ENCODE measurements at regions not wholly inside any gene's neighbourhood (a gene's known extent, or its start where the extent isn't known, plus 50 kb on each side); places are given as distances from the start of the nearest gene placed in this dataset.

- Histone ChIP-seq H3K27me3 (no peaks in the 10 kb centered on the region), H3K4me3 (no peak overlapping the region), H3K36me3 (no peaks in the 10 kb centered on the region), H3K4me1 (no peaks in the 10 kb centered on the region), H3K27ac (no peak overlapping the region), H3K9me3 (no peaks in the 10 kb centered on the region)
- TF ChIP-seq POLR2A (IDR thresholded peaks at IDR 0.05) = no peak
- TF ChIP-seq CTCF (IDR thresholded peaks at IDR 0.05 in 4 of 5, conservative IDR thresholded peaks at IDR 0.05 in 1 of 5) = no peak
- in situ Hi-C loops (cut with MboI; ENCODE audit: low sequenced_read_pairs in 4 of 4) (no loop called here), intact Hi-C loops (cut with DNase I; ENCODE audit: low total_unique reads) (no loop called here)
- ATAC-seq (no peak), DNase-seq (no peak)
Observed at GRCh38 chr1:30196872-30197638, 526.3 kb downstream of the MATN1 start.

- in situ Hi-C loops (cut with MboI; ENCODE audit: low sequenced_read_pairs in 4 of 4) = no loop called here
- H3K4me1 ChIP-seq = no peaks in the 10 kb centered on the region
- H3K27ac ChIP-seq = no peak overlapping the region
- TF ChIP-seq CTCF (IDR thresholded peaks at IDR 0.05 in 4 of 5, conservative IDR thresholded peaks at IDR 0.05 in 1 of 5) (no peak), POLR2A (IDR thresholded peaks at IDR 0.05) (no peak)
- ATAC-seq = no peak
- no peaks in the 10 kb centered on the region for H3K36me3 ChIP-seq
- intact Hi-C loops (cut with DNase I; ENCODE audit: low total_unique reads) = no loop called here
- H3K4me3 ChIP-seq = no peak overlapping the region
- H3K9me3 ChIP-seq = no peaks in the 10 kb centered on the region
- H3K27me3 ChIP-seq = no peaks in the 10 kb centered on the region
- no peak for DNase-seq
Observed at GRCh38 chr1:30196457-30196856, 526.9 kb downstream of the MATN1 start.

GRCh38 chr1:30195424-30196134, 527.8 kb downstream of the MATN1 start:
- Histone ChIP-seq H3K4me1 (no peaks in the 10 kb centered on the region), H3K27ac (no peak overlapping the region), H3K36me3 (no peaks in the 10 kb centered on the region), H3K9me3 (no peaks in the 10 kb centered on the region), H3K4me3 (no peak overlapping the region), H3K27me3 (no peaks in the 10 kb centered on the region)
- TF ChIP-seq CTCF (IDR thresholded peaks at IDR 0.05 in 4 of 5, conservative IDR thresholded peaks at IDR 0.05 in 1 of 5) (no peak), POLR2A (IDR thresholded peaks at IDR 0.05) (no peak)
- DNase-seq = no peak
- in situ Hi-C loops (cut with MboI; ENCODE audit: low sequenced_read_pairs in 4 of 4) = no loop called here
- intact Hi-C loops (cut with DNase I; ENCODE audit: low total_unique reads) = no loop called here
- ATAC-seq = no peak

- TF ChIP-seq CTCF (IDR thresholded peaks at IDR 0.05 in 4 of 5, conservative IDR thresholded peaks at IDR 0.05 in 1 of 5) (no peak), POLR2A (IDR thresholded peaks at IDR 0.05) (no peak)
- Histone ChIP-seq H3K4me1 (no peaks in the 10 kb centered on the region), H3K27me3 (no peaks in the 10 kb centered on the region), H3K27ac (no peak overlapping the region), H3K36me3 (no peaks in the 10 kb centered on the region), H3K4me3 (no peak overlapping the region), H3K9me3 (no peaks in the 10 kb centered on the region)
- no peak for DNase-seq
- intact Hi-C loops (cut with DNase I; ENCODE audit: low total_unique reads) (no loop called here), in situ Hi-C loops (cut with MboI; ENCODE audit: low sequenced_read_pairs in 4 of 4) (no loop called here)
- no peak for ATAC-seq
Observed at GRCh38 chr1:30194741-30195423, 528.5 kb downstream of the MATN1 start.

Measured in gastrocnemius medialis (tissue), 4 donors.